ENCODE measurements at regions not wholly inside any gene's neighbourhood (a gene's known extent, or its start where the extent isn't known, plus 50 kb on each side); places are given as distances from the start of the nearest gene placed in this dataset.
A peak's percentile ranks its signal among the peaks of the same experiment; 100 is the strongest.

DNA sequence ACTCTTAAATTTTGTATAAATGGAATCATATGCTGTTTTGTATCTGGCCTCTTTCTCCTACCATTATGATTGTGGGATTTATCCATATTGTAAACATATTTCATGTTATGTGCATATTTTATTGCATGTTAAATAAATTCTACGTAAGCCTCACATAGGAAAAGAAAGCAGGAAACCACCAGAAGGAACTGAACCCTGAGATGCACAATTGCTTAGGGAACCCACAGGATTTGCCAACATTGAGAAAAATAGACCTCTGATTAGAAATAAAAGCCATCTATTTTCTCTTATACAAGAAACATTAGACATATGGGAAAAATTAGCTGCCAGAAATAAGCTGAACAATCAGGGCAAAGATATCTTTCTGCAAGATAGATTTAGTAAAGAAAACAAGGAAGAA lies 111.2 kb upstream of the CARMIL1 start:
- POLR2A ChIA-PET = no interaction called here
- WGBS (ENCODE audit: insufficient coverage) = no CpG with 5 or more reads among the region's 1 CpG
- no peaks in the 10 kb centered on the region for H3K27me3 ChIP-seq (replicated peaks in 2 of 5; ENCODE audit: control insufficient read depth in 4 of 5, insufficient read depth in 5 of 5, low read length in 4 of 5)
- DNase-seq = no peak
- CTCF ChIA-PET = interaction anchor here (0.9 kb wide), 1 partner anchor 13 kb away, joined by 3 read pairs; no protein-coding TSS in a partner anchor
- peaks cover 28 to 62% (median 39%) of the 10 kb centered on the region in 4 experiments for H3K4me1 ChIP-seq (ENCODE audit: control extremely low read depth in 1 of 4, control insufficient read depth in 4 of 4, insufficient read depth in 4 of 4, low read length in 3 of 4)
- peak overlapping the region in 2 of 7 experiments; percentile 33 to 83 for H3K4me3 ChIP-seq (ENCODE audit: control insufficient read depth in 1 of 7, extremely low read depth in 1 of 7, insufficient read depth in 4 of 7, low read depth in 2 of 7, low read length in 6 of 7)
- no peaks in the 10 kb centered on the region for H3K9me3 ChIP-seq (ENCODE audit: control extremely low read depth in 1 of 5, control insufficient read depth in 4 of 5, insufficient read depth in 2 of 5, low read depth in 1 of 5, low read length in 4 of 5)
- no peaks in the 10 kb centered on the region for H3K36me3 ChIP-seq (ENCODE audit: control insufficient read depth in 4 of 4, insufficient read depth in 4 of 4, low read length in 3 of 4)
- peak overlapping the region; percentile 64 to 80 for H3K27ac ChIP-seq (ENCODE audit: insufficient read depth in 1 of 2, low read depth in 1 of 2, low read length in 2 of 2, poor library complexity in 1 of 2, severe bottlenecking in 2 of 2)

DNA sequence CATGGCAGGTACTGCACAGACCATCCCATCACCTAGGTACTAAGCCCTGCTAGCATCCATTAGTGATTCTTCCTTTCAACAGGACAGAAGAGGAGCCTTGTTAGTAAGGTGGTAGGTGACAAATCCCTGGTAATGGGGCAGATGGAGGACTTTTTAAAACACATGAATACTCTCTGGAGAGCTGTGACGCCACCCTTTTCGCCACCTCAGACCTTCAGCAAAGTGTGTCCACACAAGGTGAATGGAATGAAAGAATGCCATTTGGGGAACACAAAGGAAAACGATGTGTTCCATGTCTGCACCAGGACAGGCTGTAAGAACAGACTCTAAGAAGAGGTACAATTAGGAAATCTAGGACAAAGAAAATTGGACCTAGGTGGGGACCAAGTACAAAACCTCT lies 110.5 kb upstream of the CARMIL1 start:
- Histone ChIP-seq H3K27ac (ENCODE audit: insufficient read depth in 1 of 2, low read depth in 1 of 2, low read length in 2 of 2, poor library complexity in 1 of 2, severe bottlenecking in 2 of 2) (no peak overlapping the region), H3K4me3 (ENCODE audit: control insufficient read depth in 1 of 7, extremely low read depth in 1 of 7, insufficient read depth in 4 of 7, low read depth in 2 of 7, low read length in 6 of 7) (no peak overlapping the region), H3K9me3 (ENCODE audit: control extremely low read depth in 1 of 5, control insufficient read depth in 4 of 5, insufficient read depth in 2 of 5, low read depth in 1 of 5, low read length in 4 of 5) (no peaks in the 10 kb centered on the region), H3K36me3 (ENCODE audit: control insufficient read depth in 4 of 4, insufficient read depth in 4 of 4, low read length in 3 of 4) (no peaks in the 10 kb centered on the region), H3K27me3 (replicated peaks in 2 of 5; ENCODE audit: control insufficient read depth in 4 of 5, insufficient read depth in 5 of 5, low read length in 4 of 5) (no peaks in the 10 kb centered on the region), H3K4me1 (ENCODE audit: control extremely low read depth in 1 of 4, control insufficient read depth in 4 of 4, insufficient read depth in 4 of 4, low read length in 3 of 4) (peaks cover 28 to 68% (median 44%) of the 10 kb centered on the region in 4 experiments)
- ChIA-PET POLR2A (no interaction called here), CTCF (interaction anchor here (0.9 kb wide), 1 partner anchor 13 kb away, joined by 3 read pairs; no protein-coding TSS in a partner anchor)
- DNase-seq = no peak
- WGBS (ENCODE audit: insufficient coverage) = 100% methylated on average over 3 of the region's 3 CpGs

DNA sequence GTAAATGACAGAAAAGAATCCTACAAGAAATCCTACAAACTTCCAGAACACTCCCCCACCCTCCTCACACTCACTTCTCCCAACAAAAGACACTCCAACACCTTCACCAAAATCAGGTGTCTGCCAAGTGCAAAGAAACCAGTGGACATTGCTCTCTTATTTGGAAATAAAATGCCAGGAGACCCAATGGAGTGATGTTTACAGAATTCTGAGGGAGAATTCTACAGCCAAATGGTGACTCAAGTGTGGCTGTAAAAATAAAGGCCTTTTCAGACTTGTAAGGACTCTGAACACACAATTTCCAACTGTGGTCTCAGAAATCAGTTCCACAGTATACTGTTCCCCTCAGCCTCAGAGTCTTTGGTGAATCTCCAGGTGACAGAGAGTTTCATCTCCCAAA lies 109.6 kb upstream of the CARMIL1 start:
- H3K4me1 ChIP-seq (ENCODE audit: control extremely low read depth in 1 of 4, control insufficient read depth in 4 of 4, insufficient read depth in 4 of 4, low read length in 3 of 4) = peaks cover 28 to 76% (median 52%) of the 10 kb centered on the region in 4 experiments
- ChIA-PET CTCF (interaction anchor here (0.6 to 2.2 kb wide), 2 partner anchors 10 to 858 kb away, joined by 3 to 6 read pairs; no protein-coding TSS in a partner anchor), POLR2A (no interaction called here)
- no peaks in the 10 kb centered on the region for H3K36me3 ChIP-seq (ENCODE audit: control insufficient read depth in 4 of 4, insufficient read depth in 4 of 4, low read length in 3 of 4)
- H3K9me3 ChIP-seq (ENCODE audit: control extremely low read depth in 1 of 5, control insufficient read depth in 4 of 5, insufficient read depth in 2 of 5, low read depth in 1 of 5, low read length in 4 of 5) = no peaks in the 10 kb centered on the region
- no peak overlapping the region for H3K4me3 ChIP-seq (ENCODE audit: control insufficient read depth in 1 of 7, extremely low read depth in 1 of 7, insufficient read depth in 4 of 7, low read depth in 2 of 7, low read length in 6 of 7)
- no peak for DNase-seq
- no peaks in the 10 kb centered on the region for H3K27me3 ChIP-seq (replicated peaks in 2 of 5; ENCODE audit: control insufficient read depth in 4 of 5, insufficient read depth in 5 of 5, low read length in 4 of 5)
- no peak overlapping the region for H3K27ac ChIP-seq (ENCODE audit: insufficient read depth in 1 of 2, low read depth in 1 of 2, low read length in 2 of 2, poor library complexity in 1 of 2, severe bottlenecking in 2 of 2)

DNA sequence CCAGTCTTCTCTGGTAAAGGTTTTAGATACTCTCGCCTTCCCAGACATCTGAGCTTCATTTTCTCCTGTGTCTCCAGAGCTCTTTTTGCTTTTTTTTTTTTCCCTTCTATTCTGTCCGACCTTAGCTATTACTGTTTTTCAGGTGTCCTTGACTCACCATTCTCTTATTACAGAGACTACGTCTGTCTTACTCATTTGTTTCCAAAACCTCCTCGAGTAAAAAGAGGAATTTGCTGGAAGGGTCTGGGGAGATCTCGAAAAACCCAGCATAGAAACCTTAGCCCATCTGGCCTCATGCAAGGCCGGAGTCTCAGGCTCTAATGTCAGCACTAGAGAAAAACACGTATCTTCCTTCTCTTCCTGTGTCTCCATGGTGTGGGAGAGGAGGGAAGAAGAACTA lies 109.2 kb upstream of the CARMIL1 start:
- DNase-seq = no peak
- Histone ChIP-seq H3K4me3 (ENCODE audit: control insufficient read depth in 1 of 7, extremely low read depth in 1 of 7, insufficient read depth in 4 of 7, low read depth in 2 of 7, low read length in 6 of 7) (no peak overlapping the region), H3K9me3 (ENCODE audit: control extremely low read depth in 1 of 5, control insufficient read depth in 4 of 5, insufficient read depth in 2 of 5, low read depth in 1 of 5, low read length in 4 of 5) (no peaks in the 10 kb centered on the region), H3K4me1 (ENCODE audit: control extremely low read depth in 1 of 4, control insufficient read depth in 4 of 4, insufficient read depth in 4 of 4, low read length in 3 of 4) (peaks cover 30 to 79% (median 56%) of the 10 kb centered on the region in 4 experiments), H3K27me3 (replicated peaks in 2 of 5; ENCODE audit: control insufficient read depth in 4 of 5, insufficient read depth in 5 of 5, low read length in 4 of 5) (no peaks in the 10 kb centered on the region), H3K36me3 (ENCODE audit: control insufficient read depth in 4 of 4, insufficient read depth in 4 of 4, low read length in 3 of 4) (no peaks in the 10 kb centered on the region), H3K27ac (ENCODE audit: insufficient read depth in 1 of 2, low read depth in 1 of 2, low read length in 2 of 2, poor library complexity in 1 of 2, severe bottlenecking in 2 of 2) (no peak overlapping the region)
- POLR2A ChIA-PET = no interaction called here
- WGBS (ENCODE audit: insufficient coverage) = 100% methylated on average over 2 of the region's 7 CpGs
- CTCF ChIA-PET = interaction anchor here (0.6 to 2.2 kb wide), 2 partner anchors 9 to 858 kb away, joined by 3 to 6 read pairs; no protein-coding TSS in a partner anchor

DNA sequence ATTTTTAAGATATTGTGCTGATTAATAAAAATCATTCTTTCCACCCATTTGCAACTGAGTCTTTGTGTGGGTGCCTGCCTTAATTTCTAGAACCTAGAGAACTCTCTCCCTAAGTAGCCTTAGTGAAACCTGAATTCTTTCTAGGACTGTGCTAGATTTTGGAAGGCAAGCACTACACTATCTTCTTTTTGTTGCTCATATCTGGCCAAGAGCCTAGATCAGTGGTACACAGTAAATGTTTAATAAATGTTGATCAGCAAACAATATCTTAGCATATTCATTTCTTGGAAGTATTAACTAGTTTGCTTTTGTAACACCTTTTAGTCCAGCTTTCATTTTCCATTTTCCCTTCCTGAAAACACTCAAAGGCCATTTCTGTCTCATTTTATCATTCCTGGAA lies 108.5 kb upstream of the CARMIL1 start:
- Histone ChIP-seq H3K27ac (ENCODE audit: insufficient read depth in 1 of 2, low read depth in 1 of 2, low read length in 2 of 2, poor library complexity in 1 of 2, severe bottlenecking in 2 of 2) (no peak overlapping the region), H3K4me1 (ENCODE audit: control extremely low read depth in 1 of 4, control insufficient read depth in 4 of 4, insufficient read depth in 4 of 4, low read length in 3 of 4) (peaks cover 33 to 82% (median 62%) of the 10 kb centered on the region in 4 experiments), H3K9me3 (ENCODE audit: control extremely low read depth in 1 of 5, control insufficient read depth in 4 of 5, insufficient read depth in 2 of 5, low read depth in 1 of 5, low read length in 4 of 5) (no peaks in the 10 kb centered on the region), H3K4me3 (ENCODE audit: control insufficient read depth in 1 of 7, extremely low read depth in 1 of 7, insufficient read depth in 4 of 7, low read depth in 2 of 7, low read length in 6 of 7) (no peak overlapping the region), H3K27me3 (replicated peaks in 2 of 5; ENCODE audit: control insufficient read depth in 4 of 5, insufficient read depth in 5 of 5, low read length in 4 of 5) (no peaks in the 10 kb centered on the region), H3K36me3 (ENCODE audit: control insufficient read depth in 4 of 4, insufficient read depth in 4 of 4, low read length in 3 of 4) (no peaks in the 10 kb centered on the region)
- ChIA-PET POLR2A (interaction anchor here (0.6 kb wide), 1 partner anchor 463 kb away, joined by 4 read pairs; no protein-coding TSS in a partner anchor), CTCF (interaction anchor here (1.0 to 2.2 kb wide), 2 partner anchors 8 to 10 kb away, joined by 5 to 6 read pairs; no protein-coding TSS in a partner anchor)
- DNase-seq = no peak

DNA sequence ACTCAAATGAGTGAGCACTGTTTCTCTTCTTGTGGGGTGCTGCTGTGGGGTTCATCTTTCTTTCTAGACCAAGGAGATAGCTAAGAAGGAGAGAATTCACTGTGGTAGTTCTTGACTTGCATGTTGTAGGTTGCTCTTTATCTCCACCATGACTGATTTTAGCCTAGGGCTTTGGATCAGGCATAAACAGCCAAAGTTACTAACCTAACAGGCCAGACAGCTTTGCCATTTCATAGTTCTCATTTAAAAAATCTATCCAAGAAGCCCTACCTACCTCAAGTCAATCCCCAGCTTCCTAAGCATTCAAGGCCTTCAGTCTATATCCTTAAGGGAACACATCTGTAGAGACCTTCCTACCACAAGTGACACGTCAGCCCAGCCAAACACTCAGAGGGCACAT lies 107.9 kb upstream of the CARMIL1 start:
- Histone ChIP-seq H3K27me3 (replicated peaks in 2 of 5; ENCODE audit: control insufficient read depth in 4 of 5, insufficient read depth in 5 of 5, low read length in 4 of 5) (no peaks in the 10 kb centered on the region), H3K9me3 (ENCODE audit: control extremely low read depth in 1 of 5, control insufficient read depth in 4 of 5, insufficient read depth in 2 of 5, low read depth in 1 of 5, low read length in 4 of 5) (no peaks in the 10 kb centered on the region), H3K36me3 (ENCODE audit: control insufficient read depth in 4 of 4, insufficient read depth in 4 of 4, low read length in 3 of 4) (no peaks in the 10 kb centered on the region), H3K27ac (ENCODE audit: insufficient read depth in 1 of 2, low read depth in 1 of 2, low read length in 2 of 2, poor library complexity in 1 of 2, severe bottlenecking in 2 of 2) (no peak overlapping the region), H3K4me1 (ENCODE audit: control extremely low read depth in 1 of 4, control insufficient read depth in 4 of 4, insufficient read depth in 4 of 4, low read length in 3 of 4) (peaks cover 37 to 82% (median 62%) of the 10 kb centered on the region in 4 experiments), H3K4me3 (ENCODE audit: control insufficient read depth in 1 of 7, extremely low read depth in 1 of 7, insufficient read depth in 4 of 7, low read depth in 2 of 7, low read length in 6 of 7) (no peak overlapping the region)
- POLR2A ChIA-PET = interaction anchor here (0.6 kb wide), 1 partner anchor 463 kb away, joined by 4 read pairs; no protein-coding TSS in a partner anchor
- WGBS (ENCODE audit: insufficient coverage) = no CpG with 5 or more reads among the region's 1 CpG
- CTCF ChIA-PET = interaction anchor here (1.0 to 2.2 kb wide), 2 partner anchors 8 to 10 kb away, joined by 5 to 6 read pairs; no protein-coding TSS in a partner anchor
- no peak for DNase-seq

DNA sequence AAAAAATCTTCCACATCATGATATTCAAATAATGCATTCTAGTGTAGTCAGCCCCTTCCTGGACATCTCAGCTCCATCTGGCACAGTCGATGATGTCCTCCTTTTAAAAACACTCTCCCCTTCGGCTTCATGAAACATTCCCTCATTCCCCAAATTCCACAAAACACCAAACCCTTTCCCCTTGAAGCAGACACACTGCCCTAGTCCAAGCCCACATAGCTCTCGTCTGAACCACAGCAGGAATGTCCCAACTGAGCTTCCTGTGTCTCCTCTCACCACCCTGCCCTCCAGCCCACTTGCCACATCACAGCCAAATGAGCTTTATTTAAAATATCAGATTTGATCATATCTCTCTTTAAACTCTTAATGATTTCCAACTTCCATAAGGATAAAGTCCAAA lies 106.4 kb upstream of the CARMIL1 start:
- ChIA-PET CTCF (interaction anchor here (1.0 to 2.0 kb wide), 2 partner anchors 10 to 383 kb away, joined by 3 to 4 read pairs; no protein-coding TSS in a partner anchor), POLR2A (no interaction called here)
- no peak overlapping the region for H3K27ac ChIP-seq (ENCODE audit: insufficient read depth in 1 of 2, low read depth in 1 of 2, low read length in 2 of 2, poor library complexity in 1 of 2, severe bottlenecking in 2 of 2)
- no peaks in the 10 kb centered on the region for H3K27me3 ChIP-seq (replicated peaks in 2 of 5; ENCODE audit: control insufficient read depth in 4 of 5, insufficient read depth in 5 of 5, low read length in 4 of 5)
- no peak for DNase-seq
- 81% methylated on average over 3 of the region's 3 CpGs for WGBS (ENCODE audit: insufficient coverage)
- no peaks in the 10 kb centered on the region for H3K36me3 ChIP-seq (ENCODE audit: control insufficient read depth in 4 of 4, insufficient read depth in 4 of 4, low read length in 3 of 4)
- peaks cover 27 to 81% (median 54%) of the 10 kb centered on the region in 4 experiments for H3K4me1 ChIP-seq (ENCODE audit: control extremely low read depth in 1 of 4, control insufficient read depth in 4 of 4, insufficient read depth in 4 of 4, low read length in 3 of 4)
- no peak overlapping the region for H3K4me3 ChIP-seq (ENCODE audit: control insufficient read depth in 1 of 7, extremely low read depth in 1 of 7, insufficient read depth in 4 of 7, low read depth in 2 of 7, low read length in 6 of 7)
- H3K9me3 ChIP-seq (ENCODE audit: control extremely low read depth in 1 of 5, control insufficient read depth in 4 of 5, insufficient read depth in 2 of 5, low read depth in 1 of 5, low read length in 4 of 5) = no peaks in the 10 kb centered on the region

All from common myeloid progenitor, CD34-positive (primary cell).